CD4-positive, alpha-beta T cell (primary cell): ENCODE measurements at regions not wholly inside any gene's neighbourhood (a gene's known extent, or its start where the extent isn't known, plus 50 kb on each side); places are given as distances from the start of the nearest gene placed in this dataset.

Source experiments
- ATAC-seq: fragments of 200-7000 bp; cut with Tn5 transposase; one replicate; pipeline ENCODE4 v1.10.0; 2022; ENCODE audit warnings: mild to moderate bottlenecking; ENCODE audit not compliant: poor library complexity
- CTCF ChIA-PET: fragments of 350-600 bp; sonication (Branson Sonifier 250); formaldehyde crosslinking; loops from one replicate; lab custom pipeline; 2021; ENCODE audit warnings: antibody characterized with exemption, inconsistent platforms; lab: Charles Lee
- POLR2A ChIA-PET: fragments of 350-600 bp; sonication (Branson Sonifier 250); formaldehyde crosslinking; loops from one replicate; lab custom pipeline; 2021; ENCODE audit warnings: antibody characterized with exemption, inconsistent platforms; lab: Charles Lee
- DNase-seq, 14 experiments: peaks; one replicate each; pipeline ENCODE4 v3.0.0-alpha.2; 2013 to 2020; ENCODE audit warnings: mixed read lengths in 2 of 14
- H3K27ac ChIP-seq, 2 donors: one replicate each; pipeline versions ENCODE4 v1.5.1 to v1.7.0; 2013; ENCODE audit warnings: low read length in 2 of 2, low read depth in 1 of 2, mild to moderate bottlenecking in 1 of 2
- H3K27me3 ChIP-seq, 2 experiments: 1 replicate in 1 of 2; 2 replicates in 1 of 2; pipeline versions ENCODE4 v1.6.1 to v1.7.0; 2013; ENCODE audit warnings: low read length in 2 of 2, control low read depth in 1 of 2, mild to moderate bottlenecking in 1 of 2, moderate library complexity in 1 of 2; ENCODE audit not compliant: insufficient read depth in 2 of 2, control insufficient read depth in 1 of 2
- H3K36me3 ChIP-seq: one replicate; pipeline ENCODE4 v1.6.1; 2013; ENCODE audit warnings: low read length, control low read depth; ENCODE audit not compliant: insufficient read depth
- H3K4me1 ChIP-seq: one replicate; pipeline ENCODE4 v1.6.1; 2013; ENCODE audit warnings: low read length, control low read depth; ENCODE audit not compliant: insufficient read depth
- H3K4me3 ChIP-seq: one replicate; pipeline ENCODE4 v1.5.1; 2013; ENCODE audit warnings: mild to moderate bottlenecking, low read length, moderate library complexity
- H3K9me3 ChIP-seq, 2 experiments: 1 replicate in 1 of 2; 2 replicates in 1 of 2; pipeline versions ENCODE4 v1.6.1 to v1.7.0; 2013; ENCODE audit warnings: low read length in 2 of 2, mild to moderate bottlenecking in 2 of 2, control low read depth in 1 of 2, moderate library complexity in 1 of 2; ENCODE audit not compliant: control insufficient read depth in 1 of 2, insufficient read depth in 1 of 2
- H3K27ac Mint-ChIP-seq: one replicate; pipeline ENCODE4 v1.8.0; 2020; ENCODE audit warnings: mixed read lengths
- H3K27me3 Mint-ChIP-seq: one replicate; pipeline ENCODE4 v1.8.0; 2021; ENCODE audit warnings: mixed read lengths
- H3K36me3 Mint-ChIP-seq: one replicate; pipeline ENCODE4 v1.8.0; 2021; ENCODE audit warnings: low read depth, mixed read lengths
- H3K4me1 Mint-ChIP-seq: one replicate; pipeline ENCODE4 v1.8.0; 2021; ENCODE audit warnings: low read depth, mixed read lengths
- H3K4me3 Mint-ChIP-seq: one replicate; pipeline ENCODE4 v1.8.0; 2020; ENCODE audit warnings: mild to moderate bottlenecking, mixed read lengths
- H3K9me3 Mint-ChIP-seq: one replicate; pipeline ENCODE4 v1.8.0; 2020; ENCODE audit warnings: mixed read lengths
- intact Hi-C, 2 experiments: fragments of 100-400 bp; cut with DNase I in 1 of 2; cut with micrococcal nuclease in 1 of 2; formaldehyde crosslinking; loops; one replicate each; pipeline versions ENCODE4 v1.15.1 to v1.9.0; 2023 to 2025; cut with DNase I, micrococcal nuclease
- TF ChIP-seq, protein P1 (sequence below): fragments of 200-600 bp; IDR thresholded peaks from one replicate; pipeline ENCODE4 v1.8.0; 2022; ENCODE audit warnings: antibody characterized with exemption, mild to moderate bottlenecking

DNA sequence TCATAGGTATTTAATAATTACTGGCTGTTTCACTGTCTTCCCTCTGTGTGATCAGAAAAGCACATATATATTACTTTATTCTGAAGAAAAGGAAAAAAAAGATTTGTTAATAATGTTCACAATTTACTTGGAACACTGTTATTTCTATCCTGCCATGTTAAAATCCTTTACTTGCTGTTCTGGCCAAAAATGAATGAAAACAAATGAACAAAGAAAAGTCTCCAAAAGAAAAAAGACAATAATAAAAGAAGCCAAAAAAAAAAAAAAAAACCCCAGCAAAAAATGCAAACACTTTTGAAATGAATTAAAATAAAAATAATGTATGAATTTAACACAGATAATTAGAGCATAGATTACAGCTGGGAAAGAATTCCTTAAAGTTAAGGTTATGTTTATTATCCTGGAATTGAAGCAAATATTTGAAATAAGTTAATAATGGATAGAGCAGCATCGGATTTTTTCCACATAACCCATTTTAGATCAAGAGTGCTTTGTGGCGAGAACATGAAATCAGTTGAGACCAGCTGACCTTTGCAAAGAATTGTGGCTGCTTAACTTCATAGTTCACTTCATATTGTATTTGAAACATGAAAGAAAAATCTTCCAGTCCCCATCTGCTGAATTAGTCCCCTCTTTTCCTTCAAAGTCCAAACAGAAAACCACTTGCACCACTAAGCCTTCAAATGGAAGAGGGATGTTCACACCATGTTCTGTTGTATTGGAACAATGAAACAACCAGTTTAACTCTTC, 444.8 kb downstream of the ADAMTS20 start:
- H3K27me3 ChIP-seq: no peaks in the 10 kb centered on the region
- intact Hi-C loops: no loop called here
- H3K27me3 Mint-ChIP-seq: no peaks in the 10 kb centered on the region
- POLR2A ChIA-PET: no interaction called here
- H3K36me3 Mint-ChIP-seq: no peaks in the 10 kb centered on the region
- CTCF ChIA-PET: no interaction called here
- no peaks in the 10 kb centered on the region for H3K36me3 ChIP-seq
- H3K4me3 Mint-ChIP-seq: no peak overlapping the region
- no peak for ATAC-seq
- H3K9me3 Mint-ChIP-seq: peaks cover 2% of the 10 kb centered on the region
- H3K4me1 Mint-ChIP-seq: no peaks in the 10 kb centered on the region
- TF ChIP-seq, protein P1, sequence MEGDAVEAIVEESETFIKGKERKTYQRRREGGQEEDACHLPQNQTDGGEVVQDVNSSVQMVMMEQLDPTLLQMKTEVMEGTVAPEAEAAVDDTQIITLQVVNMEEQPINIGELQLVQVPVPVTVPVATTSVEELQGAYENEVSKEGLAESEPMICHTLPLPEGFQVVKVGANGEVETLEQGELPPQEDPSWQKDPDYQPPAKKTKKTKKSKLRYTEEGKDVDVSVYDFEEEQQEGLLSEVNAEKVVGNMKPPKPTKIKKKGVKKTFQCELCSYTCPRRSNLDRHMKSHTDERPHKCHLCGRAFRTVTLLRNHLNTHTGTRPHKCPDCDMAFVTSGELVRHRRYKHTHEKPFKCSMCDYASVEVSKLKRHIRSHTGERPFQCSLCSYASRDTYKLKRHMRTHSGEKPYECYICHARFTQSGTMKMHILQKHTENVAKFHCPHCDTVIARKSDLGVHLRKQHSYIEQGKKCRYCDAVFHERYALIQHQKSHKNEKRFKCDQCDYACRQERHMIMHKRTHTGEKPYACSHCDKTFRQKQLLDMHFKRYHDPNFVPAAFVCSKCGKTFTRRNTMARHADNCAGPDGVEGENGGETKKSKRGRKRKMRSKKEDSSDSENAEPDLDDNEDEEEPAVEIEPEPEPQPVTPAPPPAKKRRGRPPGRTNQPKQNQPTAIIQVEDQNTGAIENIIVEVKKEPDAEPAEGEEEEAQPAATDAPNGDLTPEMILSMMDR: no peak
- no peaks in the 10 kb centered on the region for H3K4me1 ChIP-seq
- H3K9me3 ChIP-seq: no peaks in the 10 kb centered on the region
- H3K27ac ChIP-seq: no peak overlapping the region
- no peak overlapping the region for H3K27ac Mint-ChIP-seq
- H3K4me3 ChIP-seq: no peak overlapping the region
- DNase-seq: no peak

DNA sequence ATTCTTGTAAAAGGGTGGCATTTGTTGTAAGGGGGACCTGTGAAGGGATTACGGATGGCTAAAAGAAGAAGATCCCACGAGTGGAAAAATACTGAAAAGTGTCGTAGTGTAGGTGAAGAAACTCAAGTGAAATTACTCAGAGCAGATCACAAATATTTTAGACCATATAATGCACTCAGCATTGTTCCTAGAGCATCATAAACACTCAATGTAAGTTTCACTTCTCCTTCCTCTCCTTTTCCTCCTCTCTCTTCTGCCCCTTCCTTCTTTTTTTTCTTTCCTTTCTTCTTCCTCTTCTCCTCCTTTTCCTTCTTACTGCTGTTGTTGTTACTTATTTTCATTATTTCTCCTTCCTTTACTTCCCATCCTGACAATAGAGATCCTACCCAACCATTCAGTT, 445.6 kb downstream of the ADAMTS20 start:
- no peaks in the 10 kb centered on the region for H3K36me3 ChIP-seq
- no peaks in the 10 kb centered on the region for H3K9me3 ChIP-seq
- H3K4me1 ChIP-seq: no peaks in the 10 kb centered on the region
- ChIA-PET POLR2A (no interaction called here), CTCF (no interaction called here)
- Mint-ChIP-seq H3K4me3 (no peak overlapping the region), H3K4me1 (no peaks in the 10 kb centered on the region), H3K9me3 (peaks cover 2% of the 10 kb centered on the region), H3K36me3 (no peaks in the 10 kb centered on the region), H3K27ac (no peak overlapping the region), H3K27me3 (no peaks in the 10 kb centered on the region)
- no peaks in the 10 kb centered on the region for H3K27me3 ChIP-seq
- ATAC-seq (no peak), DNase-seq (no peak)
- TF ChIP-seq, protein P1: no peak
- no peak overlapping the region for H3K27ac ChIP-seq
- intact Hi-C loops: no loop called here
- no peak overlapping the region for H3K4me3 ChIP-seq

DNA sequence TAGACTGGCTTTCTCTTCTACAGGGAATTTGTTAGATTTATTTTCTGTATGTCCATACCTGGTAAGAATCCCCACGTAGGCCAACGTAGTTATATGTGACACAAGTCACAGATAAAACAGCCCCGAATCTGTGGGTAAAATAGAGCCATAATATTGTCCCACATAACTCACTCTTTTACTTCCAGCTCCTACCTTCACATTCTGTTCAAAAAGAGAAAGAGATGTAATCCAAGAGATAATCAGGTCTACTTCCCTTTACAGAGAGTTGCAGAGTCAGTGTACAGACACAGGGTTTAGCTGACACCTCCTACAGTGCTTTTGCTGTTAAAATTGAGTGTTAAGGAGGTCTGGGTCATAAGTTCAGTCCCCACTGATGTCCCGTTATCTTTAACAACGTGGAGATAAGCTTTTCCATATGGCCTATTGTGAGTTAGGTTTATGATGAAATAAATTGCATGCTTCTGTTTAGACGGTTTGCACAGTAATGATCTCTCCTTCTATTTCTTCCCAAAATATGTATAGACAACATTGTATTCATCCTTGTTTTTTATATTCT, 446.5 kb downstream of the ADAMTS20 start:
- Mint-ChIP-seq H3K27ac (no peak overlapping the region), H3K9me3 (peaks cover 2% of the 10 kb centered on the region), H3K4me3 (no peak overlapping the region), H3K4me1 (no peaks in the 10 kb centered on the region), H3K27me3 (no peaks in the 10 kb centered on the region), H3K36me3 (no peaks in the 10 kb centered on the region)
- intact Hi-C loops: no loop called here
- ATAC-seq (no peak), DNase-seq (no peak)
- H3K4me1 ChIP-seq: no peaks in the 10 kb centered on the region
- no peaks in the 10 kb centered on the region for H3K9me3 ChIP-seq
- POLR2A ChIA-PET: no interaction called here
- H3K27ac ChIP-seq: no peak overlapping the region
- TF ChIP-seq, protein P1: no peak
- no peak overlapping the region for H3K4me3 ChIP-seq
- H3K27me3 ChIP-seq: no peaks in the 10 kb centered on the region
- CTCF ChIA-PET: no interaction called here
- no peaks in the 10 kb centered on the region for H3K36me3 ChIP-seq
